Epithelial cell of proximal tubule (primary cell): ENCODE measurements at regions not wholly inside any gene's neighbourhood (a gene's known extent, or its start where the extent isn't known, plus 50 kb on each side); places are given as distances from the start of the nearest gene placed in this dataset.

Source experiments
- DNase-seq: peaks from one replicate; pipeline ENCODE4 v3.0.0-alpha.2; 2011; ENCODE audit warnings: low read depth
- H3K4me3 ChIP-seq: 2 replicates; pipeline ENCODE4 v1.5.1; 2011; ENCODE audit warnings: low read depth, mild to moderate bottlenecking, low read length
- CTCF ChIP-seq: conservative IDR thresholded peaks from 2 replicates; pipeline ENCODE4 v1.5.1; 2012; ENCODE audit warnings: low read depth, mild to moderate bottlenecking, low read length

GRCh38 chr5:107196500-107197059 is 474.2 kb downstream of the EFNA5 start:
- H3K4me3 ChIP-seq: no peak overlapping the region
- DNase-seq: no peak
- no peak for TF ChIP-seq CTCF

GRCh38 chr5:107195890-107196395 is 474.8 kb downstream of the EFNA5 start:
- no peak for TF ChIP-seq CTCF

GRCh38 chr5:107184871-107185270 is 485.9 kb downstream of the EFNA5 start:
- TF ChIP-seq CTCF: no peak
- DNase-seq: no peak

More at GRCh38 chr5:107195890-107196395, 474.8 kb downstream of the EFNA5 start:
- no peak for DNase-seq
- no peak overlapping the region for H3K4me3 ChIP-seq

GRCh38 chr5:107184066-107184465 is 486.7 kb downstream of the EFNA5 start:
- H3K4me3 ChIP-seq: no peak overlapping the region
- TF ChIP-seq CTCF: no peak
- no peak for DNase-seq

More at GRCh38 chr5:107184871-107185270, 485.9 kb downstream of the EFNA5 start:
- no peak overlapping the region for H3K4me3 ChIP-seq

GRCh38 chr5:107170620-107171019 is 500.1 kb downstream of the EFNA5 start:
- H3K4me3 ChIP-seq: no peak overlapping the region
- DNase-seq: no peak
- no peak for TF ChIP-seq CTCF

GRCh38 chr5:107169867-107170266 is 500.9 kb downstream of the EFNA5 start:
- H3K4me3 ChIP-seq: no peak overlapping the region
- no peak for DNase-seq
- no peak for TF ChIP-seq CTCF
